ENCODE measurements at regions not wholly inside any gene's neighbourhood (a gene's known extent, or its start where the extent isn't known, plus 50 kb on each side); places are given as distances from the start of the nearest gene placed in this dataset.

DNA sequence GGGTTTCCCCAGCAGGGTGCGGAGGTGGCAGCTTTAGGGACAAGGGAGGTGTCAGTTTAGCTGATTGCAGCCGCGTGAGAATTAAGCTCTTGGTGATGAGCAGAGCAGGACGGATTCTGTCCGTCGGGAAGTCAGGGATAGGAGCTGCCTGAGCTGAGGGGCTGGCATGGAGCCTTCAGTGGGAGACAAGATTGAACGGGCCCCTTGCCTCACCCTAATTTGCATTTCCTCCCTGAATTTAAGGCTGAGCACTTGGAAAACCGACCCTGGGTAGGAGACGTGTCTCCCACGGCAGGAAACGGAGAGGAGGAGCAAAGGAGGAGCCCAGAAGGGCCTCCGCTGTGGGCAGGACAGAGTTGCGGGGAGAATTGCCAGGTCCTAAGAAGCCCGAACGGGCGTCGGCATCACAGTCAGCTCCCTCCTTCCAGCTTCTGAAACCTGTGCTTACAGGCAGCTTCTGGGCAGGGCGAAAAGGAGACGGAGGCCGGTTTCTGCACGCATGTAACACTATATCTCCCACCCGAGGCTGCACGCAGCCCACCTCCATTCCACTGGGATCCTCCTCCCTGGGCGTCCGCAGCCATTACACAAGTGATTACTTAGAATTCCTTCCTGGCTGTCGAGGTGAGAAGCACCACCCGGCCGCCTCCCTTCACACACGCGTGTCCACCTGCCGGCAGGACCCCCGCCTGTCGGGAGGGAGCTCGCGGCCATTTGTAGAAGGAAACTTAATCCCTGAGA, 345.8 kb downstream of the BRD1 start:
- DNase-seq (ENCODE audit: low read depth) = no peak

DNA sequence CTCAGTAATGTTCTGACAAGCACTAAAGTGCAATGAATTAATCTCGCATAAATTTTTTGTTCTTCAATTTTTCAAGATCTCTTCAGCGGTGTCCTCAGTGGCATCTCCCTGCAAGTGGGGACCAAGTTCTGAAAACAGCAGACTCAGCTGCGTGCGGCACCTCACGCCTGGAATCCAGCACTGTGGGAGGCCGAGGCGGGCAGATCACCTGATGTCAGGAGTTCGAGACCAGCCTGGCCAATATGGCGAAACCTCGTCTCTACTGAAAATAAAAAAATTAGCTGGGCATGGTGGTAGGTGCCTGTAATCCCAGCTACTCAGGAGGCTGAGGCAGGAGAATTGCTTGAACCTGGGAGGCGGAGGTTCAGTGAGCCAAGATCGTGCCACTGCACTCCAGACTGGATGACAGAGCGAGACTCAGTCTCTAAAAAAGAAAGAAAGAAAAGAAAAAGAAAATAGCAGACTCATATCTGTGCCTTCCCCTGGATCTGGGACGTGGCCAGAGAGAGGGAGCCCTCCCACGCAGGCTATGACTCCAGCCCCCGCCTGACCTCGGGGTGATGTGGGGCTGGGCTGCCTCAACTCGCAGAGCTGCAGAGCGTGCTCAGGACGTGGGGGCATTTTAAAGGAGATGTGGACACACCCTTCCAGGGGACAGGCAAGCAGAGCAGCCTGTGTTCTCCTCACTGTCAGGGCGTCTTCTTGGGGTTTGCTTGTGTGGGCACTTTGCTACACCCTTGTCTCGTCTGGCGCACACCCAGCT, 346.6 kb downstream of the BRD1 start:
- no peak for DNase-seq (ENCODE audit: low read depth)

GRCh38 chr22:49480331-49480730, 347.3 kb downstream of the BRD1 start:
- no peak for DNase-seq (ENCODE audit: low read depth)

DNA sequence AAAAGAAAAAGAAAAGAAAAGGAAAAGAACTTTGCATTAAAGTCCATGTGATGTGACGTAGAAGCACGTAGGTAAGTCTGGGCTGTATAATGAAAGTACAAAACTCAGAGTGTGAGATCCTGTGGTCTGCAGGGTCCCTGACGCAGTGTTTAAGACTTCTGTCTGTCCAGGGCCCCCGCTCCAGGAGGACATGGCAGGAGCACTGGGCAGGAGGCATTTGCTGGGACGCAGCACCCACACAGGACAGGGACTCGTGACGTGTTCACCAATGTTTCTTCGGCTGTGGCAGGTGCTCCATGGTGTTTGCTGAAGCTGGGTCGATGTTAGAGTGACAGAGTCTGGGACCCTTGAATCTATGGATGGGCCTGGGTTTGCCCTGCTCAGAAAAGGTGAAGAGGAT, 348.1 kb downstream of the BRD1 start:
- DNase-seq (ENCODE audit: low read depth) = no peak

GRCh38 chr22:49476800-49477400, 350.8 kb downstream of the BRD1 start:
- DNase-seq (ENCODE audit: low read depth) = no peak

GRCh38 chr22:49476176-49476575, 351.5 kb downstream of the BRD1 start:
- no peak for DNase-seq (ENCODE audit: low read depth)

DNA sequence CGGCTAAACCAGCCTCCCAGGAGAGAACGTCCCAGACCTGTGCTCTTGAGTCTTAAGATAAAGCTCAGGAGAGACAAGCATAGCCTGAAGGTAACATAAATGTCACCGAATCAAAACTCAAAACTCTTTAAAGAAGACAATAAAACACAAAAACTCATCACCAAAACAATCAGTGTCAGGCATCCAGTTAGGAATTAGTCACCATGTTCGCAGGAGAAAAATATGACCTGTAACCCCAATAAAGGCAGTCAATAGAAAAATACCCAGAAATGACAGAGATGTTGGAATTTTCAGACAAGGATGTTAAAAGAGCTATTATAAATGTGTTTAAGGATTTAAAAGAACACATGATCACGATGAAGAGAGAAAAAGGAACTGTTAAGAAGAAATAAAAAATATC, 352.4 kb downstream of the BRD1 start:
- DNase-seq (ENCODE audit: low read depth) = no peak

DNA sequence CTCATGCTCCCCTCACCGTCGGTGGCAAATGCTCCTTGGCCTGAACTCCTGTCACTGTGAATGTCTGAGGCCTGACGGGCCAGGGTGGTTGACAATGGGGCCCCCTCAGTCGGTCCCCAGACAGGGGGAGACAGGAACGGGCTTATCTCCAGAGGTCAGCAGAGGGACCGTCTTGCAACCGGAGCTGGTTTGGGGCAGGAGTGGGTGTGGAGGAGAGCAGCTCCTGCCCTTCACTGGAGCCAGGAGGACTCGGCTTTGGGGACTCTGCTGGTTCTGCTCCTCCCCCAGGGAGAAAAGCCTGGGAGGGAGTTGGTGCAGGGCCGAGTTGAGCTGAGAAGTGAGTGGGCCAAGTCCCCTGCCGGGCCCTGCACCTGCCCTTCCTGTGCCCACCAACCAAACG, 354.4 kb downstream of the BRD1 start:
- DNase-seq (ENCODE audit: low read depth) = no peak

- no peak for DNase-seq (ENCODE audit: low read depth)
Measured at GRCh38 chr22:49470741-49471503, 356.8 kb downstream of the BRD1 start.

DNA sequence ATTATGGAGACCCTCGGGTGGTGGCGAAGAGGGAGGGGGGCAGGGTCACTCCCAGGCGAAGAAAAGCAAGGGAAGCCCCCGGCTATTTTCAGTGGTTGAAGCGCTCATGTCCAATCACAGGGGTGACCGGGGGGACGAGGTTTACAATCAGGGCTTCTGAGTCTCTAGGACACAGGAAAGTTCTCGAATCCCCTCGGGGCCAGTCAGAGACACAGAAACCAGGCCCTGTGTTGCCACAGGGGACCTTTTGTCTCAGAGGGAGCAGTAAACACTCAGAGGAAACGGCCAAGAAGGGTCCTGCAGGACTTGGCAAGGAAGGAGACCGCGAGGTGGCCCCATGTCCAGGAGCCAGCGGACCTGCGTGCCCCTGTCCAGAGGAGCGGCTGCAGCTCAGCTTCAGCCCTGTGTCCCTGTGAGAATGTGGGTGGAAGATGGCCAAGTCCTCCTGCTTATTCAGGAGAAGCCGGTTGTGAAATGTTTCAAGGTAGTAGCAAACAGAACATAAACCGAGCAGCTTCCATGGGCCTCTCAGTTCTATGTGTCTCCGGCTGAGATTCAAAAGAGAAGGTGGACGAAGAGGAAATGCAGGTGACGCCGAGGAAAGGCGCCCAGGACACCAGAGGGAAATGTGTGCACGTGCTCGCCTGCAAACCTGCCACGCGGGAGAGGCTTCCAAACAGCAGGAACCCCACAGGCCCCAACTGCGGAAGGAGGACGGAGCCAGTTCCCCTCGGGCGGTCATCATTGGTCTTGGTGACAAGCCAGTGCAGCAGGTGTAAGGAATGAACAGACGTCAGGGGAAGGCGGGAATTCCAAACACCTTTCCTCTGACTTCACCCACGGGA, 357.6 kb downstream of the BRD1 start:
- no peak for DNase-seq (ENCODE audit: low read depth)

- no peak for DNase-seq (ENCODE audit: low read depth)
Measured at GRCh38 chr22:49468487-49469198, 359.0 kb downstream of the BRD1 start.

- no peak for DNase-seq (ENCODE audit: low read depth)
Measured at GRCh38 chr22:49466878-49467595, 360.6 kb downstream of the BRD1 start.

DNA sequence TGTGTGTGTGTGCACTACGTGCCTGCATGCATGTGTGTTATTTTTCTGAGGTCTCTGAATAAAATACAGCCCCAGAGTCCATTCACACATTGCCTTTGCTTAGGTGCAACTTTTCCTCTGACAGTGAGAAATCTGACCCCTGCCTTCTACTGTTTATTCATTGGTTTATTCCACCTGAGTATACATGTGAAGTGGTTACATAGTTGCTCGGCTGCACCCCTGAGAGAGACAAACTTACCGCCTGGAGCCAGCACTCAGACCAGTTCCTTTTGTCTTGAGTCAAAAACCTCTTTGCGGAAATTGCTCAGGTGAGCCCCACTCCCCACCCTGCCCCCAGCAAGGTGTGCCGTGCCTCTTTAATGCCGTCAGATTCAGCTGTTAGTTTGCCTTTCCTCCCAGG, 363.6 kb downstream of the BRD1 start:
- no peak for DNase-seq (ENCODE audit: low read depth)

DNA sequence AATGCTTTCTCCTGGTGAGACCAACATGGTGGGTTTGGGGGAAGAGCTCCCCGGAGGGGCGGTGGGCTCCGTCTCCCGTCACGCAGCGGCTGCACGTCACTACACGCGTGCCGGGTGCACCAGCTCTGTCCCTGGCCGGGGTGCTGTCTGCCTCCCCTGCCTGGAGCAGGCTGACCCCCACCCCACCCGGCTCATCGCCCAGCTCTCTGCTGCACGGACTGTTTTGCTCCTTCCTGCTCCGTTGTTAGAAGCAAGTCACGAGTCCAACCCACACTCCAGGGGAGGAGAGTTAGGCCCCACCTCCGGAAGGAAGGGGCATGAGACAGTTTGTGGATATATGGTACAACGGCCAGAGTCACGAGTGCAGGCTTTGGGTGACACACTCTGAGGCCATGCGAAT, 364.9 kb downstream of the BRD1 start:
- no peak for DNase-seq (ENCODE audit: low read depth)

DNA sequence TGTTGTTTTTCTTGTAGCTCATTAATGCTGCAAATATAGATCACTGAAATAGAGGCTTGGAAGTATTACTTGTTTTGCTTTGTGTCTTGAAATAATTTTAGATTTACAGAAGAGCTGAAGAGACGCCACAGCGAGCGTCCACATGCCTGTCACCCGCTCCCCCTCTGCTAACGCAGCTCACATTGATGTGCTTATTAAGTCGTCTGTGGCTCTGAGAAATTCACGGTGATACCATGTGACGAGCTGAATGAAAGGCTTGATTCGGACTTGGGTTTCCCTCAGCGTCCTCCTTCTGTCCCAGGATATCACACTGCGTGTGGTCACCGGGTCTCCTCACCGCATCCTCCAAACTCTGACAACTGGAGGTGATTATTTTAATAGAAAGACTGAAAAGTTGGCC, 365.4 kb downstream of the BRD1 start:
- DNase-seq (ENCODE audit: low read depth) = no peak

- DNase-seq (ENCODE audit: low read depth) = no peak
Measured at GRCh38 chr22:49461674-49462073, 366.0 kb downstream of the BRD1 start.

DNA sequence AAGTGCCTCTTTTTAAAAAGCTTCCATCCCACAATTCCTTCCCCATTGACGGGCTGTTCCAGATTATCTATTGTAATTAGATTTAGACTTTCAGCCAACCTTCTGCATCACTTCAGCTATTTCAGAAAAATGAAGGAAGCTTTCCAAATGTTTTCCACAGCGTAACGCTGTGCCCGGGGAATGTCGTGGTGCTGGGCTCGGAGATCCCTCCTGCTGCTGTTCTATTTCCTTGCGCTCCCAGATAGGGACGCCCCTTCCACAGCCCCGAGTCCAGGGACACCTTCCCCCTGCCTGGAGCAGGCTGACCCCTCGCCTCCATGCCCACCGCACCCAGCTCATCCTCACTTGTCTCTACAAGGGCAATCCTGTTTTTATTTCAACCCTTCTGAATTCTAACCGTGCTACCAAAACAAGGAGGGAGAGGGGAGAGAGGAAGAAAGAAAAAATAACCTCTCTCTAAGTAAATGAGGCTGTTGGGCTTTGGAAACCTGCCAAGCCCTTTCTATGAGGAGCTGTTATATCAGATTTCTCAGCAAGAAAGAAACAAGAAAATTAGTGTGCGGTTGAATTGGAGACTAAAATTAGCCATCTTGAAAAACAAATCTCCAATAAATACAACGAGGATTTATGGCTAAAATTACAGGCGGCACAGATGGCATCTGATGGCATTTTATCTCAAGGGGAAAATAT, 366.9 kb downstream of the BRD1 start:
- no peak for DNase-seq (ENCODE audit: low read depth)

DNA sequence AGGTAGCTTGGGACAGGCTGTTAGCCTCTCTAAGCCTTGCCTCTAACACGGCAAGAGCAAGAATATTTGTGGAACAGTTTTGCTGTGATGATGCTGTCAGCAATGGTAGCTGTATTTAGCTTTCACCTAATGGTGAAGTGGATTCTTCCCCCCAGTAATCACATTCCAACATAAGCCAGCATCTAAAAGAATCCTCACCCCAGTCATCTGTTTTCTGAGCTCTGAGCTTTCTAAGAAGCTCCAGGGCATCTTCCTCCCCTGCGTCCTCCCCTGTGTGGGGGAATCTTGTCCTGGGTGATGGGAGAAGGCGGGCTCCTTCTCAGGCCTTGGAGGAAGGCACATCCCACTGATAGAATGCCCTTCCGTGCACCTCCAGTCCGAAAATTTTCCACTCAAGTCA, 367.6 kb downstream of the BRD1 start:
- DNase-seq (ENCODE audit: low read depth) = no peak

DNA sequence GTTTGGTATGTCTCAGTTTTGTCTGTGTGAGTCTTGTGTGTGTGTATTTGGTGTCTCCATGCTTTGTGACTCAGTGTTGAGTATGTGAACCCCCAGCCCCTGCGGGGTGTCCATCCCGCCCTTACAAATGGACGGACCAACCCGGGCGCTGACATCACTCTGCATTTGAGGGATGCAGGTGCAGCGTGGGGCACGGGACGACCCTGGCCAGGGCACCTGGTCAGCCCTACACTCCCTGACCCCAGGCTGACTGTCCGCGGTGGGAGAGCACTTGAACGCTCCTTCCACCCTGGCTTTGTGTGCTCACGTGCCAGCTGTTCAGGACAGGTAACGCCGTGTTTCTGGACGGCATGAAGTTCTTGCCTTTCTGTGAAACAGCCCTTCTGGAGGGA, 369.0 kb downstream of the BRD1 start:
- no peak for DNase-seq (ENCODE audit: low read depth)

Data from GM04503 (cell line).